Neutrophil (primary cell): ENCODE measurements at regions not wholly inside any gene's neighbourhood (a gene's known extent, or its start where the extent isn't known, plus 50 kb on each side); places are given as distances from the start of the nearest gene placed in this dataset.

Experiments used
- H3K27ac ChIP-seq: fragments of 200-600 bp; sonication (generic); 2 replicates; pipeline ENCODE4 v1.5.1; 2016; ENCODE audit warnings: mild to moderate bottlenecking, moderate library complexity
- H3K27me3 ChIP-seq: fragments of 200-600 bp; sonication (generic); 2 replicates; pipeline ENCODE4 v1.6.0; 2016; ENCODE audit warnings: mild to moderate bottlenecking
- H3K36me3 ChIP-seq: fragments of 200-600 bp; sonication (generic); 2 replicates; pipeline ENCODE4 v1.5.1; 2017
- H3K4me1 ChIP-seq, 2 experiments: fragments of 200-600 bp in 1 of 2; sonication (generic) in 1 of 2; 1 replicate in 1 of 2; 2 replicates in 1 of 2; pipeline versions ENCODE4 v1.5.1 to v1.6.1; 2013 to 2016; ENCODE audit warnings: low read depth in 1 of 2, low read length in 1 of 2, mild to moderate bottlenecking in 1 of 2, moderate library complexity in 1 of 2; ENCODE audit not compliant: control insufficient read depth in 1 of 2, insufficient read depth in 1 of 2
- H3K4me3 ChIP-seq, 2 experiments: fragments of 200-600 bp in 1 of 2; sonication (generic) in 1 of 2; 1 replicate in 1 of 2; 2 replicates in 1 of 2; pipeline ENCODE4 v1.5.1; 2013 to 2016; ENCODE audit warnings: low read depth in 1 of 2, low read length in 1 of 2, mild to moderate bottlenecking in 1 of 2, moderate library complexity in 1 of 2
- H3K9me3 ChIP-seq: fragments of 200-600 bp; sonication (generic); 2 replicates; pipeline ENCODE4 v1.5.1; 2016
- CTCF ChIP-seq: fragments of 200-600 bp; sonication (generic); IDR thresholded peaks from 2 replicates; pipeline ENCODE4 v1.5.1; 2016; ENCODE audit warnings: antibody characterized with exemption

DNA sequence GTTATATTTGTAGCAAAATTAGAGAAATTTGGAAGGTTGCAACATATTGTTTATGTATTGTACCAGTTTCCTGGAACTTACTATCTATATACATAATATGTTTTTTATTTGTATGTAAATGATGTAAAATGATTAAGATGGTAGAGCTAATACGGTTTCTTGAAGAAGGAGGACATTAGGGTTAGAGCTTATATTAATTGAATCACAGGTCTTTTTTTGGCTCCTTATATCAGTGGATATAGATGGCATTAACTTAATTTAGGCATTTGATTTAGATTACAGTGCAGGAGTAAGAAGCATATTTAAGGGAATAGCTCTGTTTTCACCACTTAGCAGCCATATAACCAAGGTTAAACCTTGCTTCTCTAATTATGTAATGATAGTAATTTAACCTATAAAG is 357.7 kb downstream of the USP25 start:
- H3K4me3 ChIP-seq: no peak overlapping the region
- no peak for TF ChIP-seq CTCF

DNA sequence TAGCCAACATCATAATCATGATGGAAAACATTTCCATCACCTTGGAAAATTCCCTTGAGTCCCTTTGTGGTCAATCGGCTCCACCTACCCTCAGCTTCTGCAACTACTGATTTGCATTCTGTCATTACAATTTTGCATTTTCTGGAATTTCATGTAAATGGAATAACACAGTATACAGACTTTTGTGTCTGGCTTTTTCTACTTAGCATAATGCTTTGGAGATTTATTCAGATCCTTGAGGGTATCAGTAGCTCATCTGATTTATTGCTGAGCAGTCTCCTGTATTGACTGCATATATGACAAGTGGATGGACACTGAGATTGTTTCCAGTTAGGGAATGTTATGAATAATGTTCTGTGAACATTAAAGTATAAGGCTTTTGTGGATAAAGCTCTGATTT is 358.3 kb downstream of the USP25 start:
- Histone ChIP-seq H3K9me3 (no peaks in the 10 kb centered on the region), H3K36me3 (no peaks in the 10 kb centered on the region), H3K4me1 (no peaks in the 10 kb centered on the region), H3K4me3 (no peak overlapping the region), H3K27me3 (no peaks in the 10 kb centered on the region), H3K27ac (no peak overlapping the region)
- no peak for TF ChIP-seq CTCF

More for the DNA sequence above, 357.7 kb downstream of the USP25 start:
- Histone ChIP-seq H3K36me3 (no peaks in the 10 kb centered on the region), H3K27me3 (no peaks in the 10 kb centered on the region), H3K9me3 (no peaks in the 10 kb centered on the region), H3K27ac (no peak overlapping the region), H3K4me1 (no peaks in the 10 kb centered on the region)

- no peaks in the 10 kb centered on the region for H3K36me3 ChIP-seq
- no peak for TF ChIP-seq CTCF
These were observed 365.2 kb downstream of the USP25 start for GRCh38 chr21:16095005-16095404.

GRCh38 chr21:16096988-16097387 is 367.2 kb downstream of the USP25 start:
- no peak overlapping the region for H3K4me3 ChIP-seq
- H3K9me3 ChIP-seq: no peaks in the 10 kb centered on the region

More at GRCh38 chr21:16095005-16095404, 365.2 kb downstream of the USP25 start:
- Histone ChIP-seq H3K27ac (no peak overlapping the region), H3K4me3 (no peak overlapping the region), H3K27me3 (no peaks in the 10 kb centered on the region), H3K4me1 (no peaks in the 10 kb centered on the region), H3K9me3 (no peaks in the 10 kb centered on the region)

DNA sequence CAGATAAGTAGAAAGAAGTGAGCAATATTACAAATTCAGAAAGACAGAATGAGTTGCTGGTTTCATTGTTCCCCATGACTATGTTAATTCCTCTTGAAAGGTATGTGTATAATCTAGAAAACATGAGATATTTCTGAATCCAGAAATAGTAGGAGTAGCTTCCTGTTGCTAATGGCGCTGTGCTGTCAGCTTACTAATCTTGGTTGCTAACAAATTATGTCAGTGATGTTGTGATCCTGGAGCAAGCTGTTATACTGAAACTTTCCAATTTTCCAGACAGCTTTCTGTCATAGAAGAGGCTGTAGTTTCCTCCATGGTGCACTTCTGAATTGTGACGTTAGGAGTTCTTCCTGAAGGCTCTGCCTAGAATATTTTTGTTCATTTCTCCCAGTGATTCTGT is 372.3 kb downstream of the USP25 start:
- Histone ChIP-seq H3K9me3 (no peaks in the 10 kb centered on the region), H3K4me1 (no peaks in the 10 kb centered on the region)
- TF ChIP-seq CTCF: no peak

More at GRCh38 chr21:16096988-16097387, 367.2 kb downstream of the USP25 start:
- Histone ChIP-seq H3K4me1 (no peaks in the 10 kb centered on the region), H3K36me3 (no peaks in the 10 kb centered on the region), H3K27ac (no peak overlapping the region), H3K27me3 (no peaks in the 10 kb centered on the region)
- no peak for TF ChIP-seq CTCF

DNA sequence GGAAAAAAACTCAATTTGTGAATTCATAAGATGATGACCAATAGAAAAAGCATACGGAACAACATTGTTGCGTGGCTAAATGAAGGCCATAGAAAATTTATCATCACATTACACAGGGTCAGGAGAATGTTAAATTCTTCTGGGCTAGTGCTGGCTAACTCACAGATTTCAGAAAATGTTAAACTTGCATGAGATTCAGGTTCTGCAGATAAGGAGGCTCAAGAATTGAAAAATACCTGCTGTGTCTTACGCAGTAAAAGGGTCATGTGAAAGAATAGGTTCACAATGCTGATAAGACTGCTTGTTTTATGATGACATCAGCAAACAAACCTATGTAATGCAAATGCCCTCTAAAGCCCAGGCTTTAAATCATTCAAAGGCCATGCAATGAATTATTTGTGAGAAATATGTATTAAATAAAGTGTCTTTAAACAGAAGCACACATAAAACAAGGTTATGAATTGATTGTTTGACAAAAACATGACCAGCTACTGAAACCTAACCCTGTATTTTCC is 378.8 kb downstream of the USP25 start:
- Histone ChIP-seq H3K27me3 (no peaks in the 10 kb centered on the region), H3K9me3 (no peaks in the 10 kb centered on the region), H3K27ac (no peak overlapping the region), H3K4me3 (no peak overlapping the region), H3K4me1 (no peaks in the 10 kb centered on the region), H3K36me3 (no peaks in the 10 kb centered on the region)
- TF ChIP-seq CTCF: no peak

More for the DNA sequence above, 372.3 kb downstream of the USP25 start:
- H3K4me3 ChIP-seq: no peak overlapping the region
- no peak overlapping the region for H3K27ac ChIP-seq
- H3K36me3 ChIP-seq: no peaks in the 10 kb centered on the region
- no peaks in the 10 kb centered on the region for H3K27me3 ChIP-seq
